NCI-H345 (cell line): ENCODE measurements at regions not wholly inside any gene's neighbourhood (a gene's known extent, or its start where the extent isn't known, plus 50 kb on each side); places are given as distances from the start of the nearest gene placed in this dataset.

Experiments used
- DNase-seq: peaks from one replicate; lab custom pipeline; 2025; lab: John Stamatoyannopoulos, UW

DNA sequence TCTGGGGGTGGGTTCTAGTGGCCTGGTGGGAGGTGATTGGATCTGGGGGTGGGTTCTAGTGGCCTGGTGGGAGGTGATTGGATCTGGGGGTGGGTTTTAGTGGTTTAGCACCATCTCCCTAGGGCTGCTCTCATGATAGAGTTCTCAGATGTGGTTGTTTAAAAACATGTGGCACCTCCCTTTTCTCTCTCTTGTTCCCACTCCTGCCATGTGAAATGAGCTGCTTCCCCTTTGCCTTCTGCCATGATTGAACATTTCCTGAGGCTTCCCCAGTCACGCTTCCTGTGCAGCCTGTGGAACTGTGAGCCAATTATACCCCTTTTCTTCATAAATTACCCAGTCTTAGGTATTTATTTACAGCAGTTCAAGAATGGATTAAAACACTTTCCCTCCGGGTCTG, 327.3 kb upstream of the AJAP1 start:
- DNase-seq, result no peak

GRCh38 chr1:4328402-4329071, 325.9 kb upstream of the AJAP1 start:
- no peak for DNase-seq

- no peak for DNase-seq
Measured at GRCh38 chr1:4330805-4331766, 323.3 kb upstream of the AJAP1 start.

GRCh38 chr1:4331767-4332163, 322.6 kb upstream of the AJAP1 start:
- no peak for DNase-seq

DNA sequence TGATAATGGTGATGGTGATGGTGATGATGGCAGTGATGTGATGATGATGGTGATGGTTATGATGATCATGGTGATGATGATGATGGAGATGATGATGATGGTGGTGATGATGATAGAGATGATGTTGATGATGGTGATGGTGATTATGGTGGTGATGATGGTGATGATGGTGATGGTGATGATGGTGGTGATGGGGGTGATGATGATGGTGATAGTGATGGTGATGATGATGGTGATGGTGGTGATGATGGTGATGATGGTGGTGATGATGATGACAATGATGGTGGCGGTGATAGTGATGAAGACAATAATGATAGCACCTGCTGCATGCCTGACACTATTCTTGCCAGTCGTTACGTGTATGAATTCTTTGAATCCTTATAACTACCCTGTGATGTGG, 317.9 kb upstream of the AJAP1 start:
- no peak for DNase-seq

GRCh38 chr1:4341421-4341820, 313.0 kb upstream of the AJAP1 start:
- DNase-seq, result no peak

- no peak for DNase-seq
Measured at GRCh38 chr1:4344065-4344732, 310.2 kb upstream of the AJAP1 start.

GRCh38 chr1:4345094-4345493, 309.3 kb upstream of the AJAP1 start:
- DNase-seq, result no peak

- DNase-seq, result no peak
Measured at GRCh38 chr1:4346131-4346530, 308.3 kb upstream of the AJAP1 start.

- DNase-seq, result no peak
Measured at GRCh38 chr1:4351453-4351852, 303.0 kb upstream of the AJAP1 start.

DNA sequence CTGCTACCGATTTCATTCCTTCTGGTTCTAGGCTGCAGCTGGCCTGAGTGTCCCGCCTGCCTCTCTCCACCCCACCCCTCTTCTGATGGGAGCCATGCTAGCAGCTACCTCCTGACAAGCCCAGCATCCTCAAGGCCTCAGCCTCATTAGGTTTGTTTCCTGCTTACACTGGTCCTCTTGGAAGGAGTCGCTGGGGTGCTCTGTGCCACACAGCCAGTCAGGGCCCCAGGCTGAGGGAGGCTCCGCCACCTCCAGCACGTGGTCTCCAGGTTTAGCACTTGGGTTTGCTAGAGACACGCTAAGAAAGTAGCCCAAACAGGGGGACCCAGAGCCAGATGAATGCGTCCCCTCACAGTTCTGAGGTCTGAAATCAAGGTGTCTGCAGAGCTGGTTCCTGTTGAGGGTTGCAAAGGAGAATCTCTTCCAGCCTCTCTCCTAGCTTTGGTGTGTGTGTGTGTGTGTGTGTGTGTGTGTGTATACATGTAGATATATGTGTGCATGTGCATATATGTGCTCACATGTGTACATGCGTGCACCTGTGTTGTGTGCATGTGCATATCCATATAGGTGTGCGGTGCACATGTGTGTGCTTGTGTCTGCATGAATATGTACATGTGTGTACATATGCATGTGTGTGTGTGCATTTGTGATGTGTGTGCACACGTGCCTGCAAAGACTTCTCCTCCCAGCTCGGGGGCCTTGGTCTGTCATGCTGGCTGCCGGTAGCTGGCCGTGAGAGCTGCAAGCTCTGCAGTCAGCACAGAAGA, 301.1 kb upstream of the AJAP1 start:
- no peak for DNase-seq

GRCh38 chr1:4355839-4356238, 298.6 kb upstream of the AJAP1 start:
- DNase-seq, result no peak

DNA sequence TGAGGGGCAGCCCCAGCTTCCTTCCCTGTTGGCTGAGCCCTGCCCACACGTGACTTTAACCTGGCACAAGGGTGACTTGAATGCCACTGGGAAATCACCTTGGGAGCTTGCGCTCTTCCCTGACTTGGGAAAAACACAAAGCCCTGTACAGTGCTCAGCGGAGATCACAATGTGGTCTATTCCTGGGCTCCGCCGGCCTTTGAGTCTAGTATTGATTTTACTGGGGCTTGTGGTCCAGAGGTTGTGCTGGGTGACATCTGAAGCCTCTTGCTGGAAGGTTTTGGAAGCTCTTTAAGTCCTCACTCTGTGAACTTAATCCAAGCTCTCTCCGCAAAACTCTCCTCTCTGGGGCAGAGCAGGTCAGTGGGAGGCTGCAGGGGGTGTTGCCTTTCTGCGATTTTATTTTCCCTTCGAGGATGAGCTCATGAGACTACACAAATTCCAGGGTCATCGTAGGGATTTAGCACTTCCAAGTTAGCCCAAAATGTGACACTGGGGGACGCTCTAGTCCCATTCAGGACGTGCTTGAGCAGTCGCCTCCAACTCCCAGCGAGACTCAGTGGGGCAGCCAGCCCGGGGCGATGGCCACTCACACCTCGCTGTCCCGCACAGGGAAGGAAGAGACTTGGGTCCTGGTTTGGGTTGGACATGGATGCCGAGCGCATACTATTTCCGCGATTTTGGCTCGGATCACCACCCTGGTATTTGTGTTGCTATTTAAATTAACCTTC, 291.9 kb upstream of the AJAP1 start:
- no peak for DNase-seq

DNA sequence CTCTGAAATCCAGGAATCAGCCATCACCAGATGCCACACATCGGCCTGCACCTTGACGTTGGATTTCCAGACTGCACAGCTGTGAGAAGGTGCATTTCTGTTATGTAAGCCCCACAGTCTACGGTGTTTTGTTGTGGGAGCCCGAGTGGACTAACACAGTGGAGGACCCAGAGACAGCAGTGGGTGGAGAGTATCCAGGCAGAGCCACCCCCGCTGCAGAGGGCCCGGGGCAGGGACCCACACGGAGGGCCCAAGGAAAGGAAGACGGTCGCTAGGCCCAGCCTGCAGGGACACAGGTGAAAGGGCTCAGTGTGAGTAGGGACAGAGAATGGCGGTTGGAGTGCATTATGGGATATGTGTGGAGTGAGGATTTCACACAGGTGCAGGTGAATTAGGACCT, 288.3 kb upstream of the AJAP1 start:
- no peak for DNase-seq

DNA sequence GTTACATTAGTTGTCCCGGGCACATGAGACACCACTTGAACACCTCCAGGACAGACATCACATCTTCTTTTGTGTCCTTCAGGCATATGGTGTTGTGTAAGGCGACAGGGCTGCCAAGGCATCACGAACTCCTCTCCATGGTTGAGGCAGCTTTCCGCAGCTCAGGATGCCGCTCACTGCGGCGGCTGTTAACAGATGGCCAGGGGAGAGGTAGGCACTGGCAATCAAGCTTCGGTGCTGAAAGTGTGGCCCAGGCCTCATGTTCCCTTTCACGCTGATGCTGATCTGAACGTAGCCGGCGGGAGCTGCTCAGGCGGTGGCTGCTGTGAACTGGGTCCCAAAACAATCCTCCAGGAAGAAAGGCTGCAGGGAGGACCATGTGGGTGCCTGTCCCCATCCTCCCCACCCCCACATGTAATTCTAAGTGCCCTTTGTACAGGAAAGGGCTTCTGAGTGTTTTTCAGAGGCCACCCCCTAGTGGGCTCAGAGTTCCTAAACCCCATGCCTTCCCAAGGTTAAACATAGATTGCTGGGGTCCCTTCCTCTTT, 287.1 kb upstream of the AJAP1 start:
- no peak for DNase-seq

- no peak for DNase-seq
Measured at GRCh38 chr1:4369335-4369734, 285.1 kb upstream of the AJAP1 start.

- no peak for DNase-seq
Measured at GRCh38 chr1:4371849-4372248, 282.6 kb upstream of the AJAP1 start.

- DNase-seq, result no peak
Measured at GRCh38 chr1:4375812-4376211, 278.6 kb upstream of the AJAP1 start.

GRCh38 chr1:4379451-4380175, 274.8 kb upstream of the AJAP1 start:
- DNase-seq, result no peak

- DNase-seq, result no peak
Measured at GRCh38 chr1:4380564-4381168, 273.7 kb upstream of the AJAP1 start.
